Effector memory CD8-positive, alpha-beta T cell (primary cell): ENCODE measurements at regions not wholly inside any gene's neighbourhood (a gene's known extent, or its start where the extent isn't known, plus 50 kb on each side); places are given as distances from the start of the nearest gene placed in this dataset.

Source experiments
- ATAC-seq: fragments of 150-1000 bp; cut with Tn5 transposase; replicated peaks from 2 replicates; pipeline ENCODE4 v1.10.0; 2021; ENCODE audit warnings: mild to moderate bottlenecking, moderate library complexity
- DNase-seq, 3 experiments: peaks; one replicate each; pipeline ENCODE4 v3.0.0; 2021
- H3K27ac Mint-ChIP-seq, 2 donors: one replicate each; pipeline ENCODE4 v1.8.0; 2022; ENCODE audit warnings: mild to moderate bottlenecking in 2 of 2, mixed read lengths in 2 of 2, moderate library complexity in 2 of 2
- H3K27me3 Mint-ChIP-seq, 2 donors: one replicate each; pipeline ENCODE4 v1.8.0; 2022; ENCODE audit warnings: mixed read lengths in 2 of 2
- H3K36me3 Mint-ChIP-seq: one replicate; pipeline ENCODE4 v1.8.0; 2022; ENCODE audit warnings: mild to moderate bottlenecking, moderate library complexity, mixed read lengths; ENCODE audit not compliant: insufficient read depth
- H3K4me1 Mint-ChIP-seq, 2 donors: one replicate each; pipeline ENCODE4 v1.8.0; 2022; ENCODE audit warnings: low read depth in 2 of 2, mixed read lengths in 2 of 2
- H3K4me3 Mint-ChIP-seq, 2 donors: one replicate each; pipeline ENCODE4 v1.8.0; 2022; ENCODE audit warnings: mild to moderate bottlenecking in 2 of 2, mixed read lengths in 2 of 2, moderate library complexity in 2 of 2
- H3K9me3 Mint-ChIP-seq, 2 donors: one replicate each; pipeline ENCODE4 v1.8.0; 2022; ENCODE audit warnings: mixed read lengths in 2 of 2

DNA sequence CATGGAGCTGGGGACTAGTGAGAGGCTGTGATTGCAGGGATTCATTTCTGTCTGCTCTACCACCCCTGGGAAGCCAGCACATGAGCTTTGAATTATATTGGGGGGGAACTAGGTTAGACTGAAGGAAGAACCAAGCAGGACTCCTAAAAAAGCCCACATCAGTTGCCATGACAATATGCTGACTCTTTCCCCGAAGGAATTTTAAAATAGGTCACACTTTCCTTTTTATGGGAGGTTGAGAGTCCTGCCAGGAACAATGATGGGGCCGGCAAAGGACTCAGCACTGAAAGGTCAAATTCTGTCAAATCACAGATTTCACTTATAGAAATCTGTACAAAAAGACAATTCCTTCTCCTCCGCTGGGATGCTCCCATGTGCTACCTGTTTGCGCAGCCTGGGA lies 130.8 kb downstream of the ZNF621 start:
- Mint-ChIP-seq H3K27ac (no peak overlapping the region), H3K4me1 (peaks cover 0 to 2% of the 10 kb centered on the region in 2 donors), H3K9me3 (peaks cover 0 to 5% of the 10 kb centered on the region in 2 donors), H3K36me3 (no peaks in the 10 kb centered on the region), H3K4me3 (no peak overlapping the region), H3K27me3 (peaks cover 11 to 36% of the 10 kb centered on the region in 2 donors)
- no peak for DNase-seq
- no peak for ATAC-seq

DNA sequence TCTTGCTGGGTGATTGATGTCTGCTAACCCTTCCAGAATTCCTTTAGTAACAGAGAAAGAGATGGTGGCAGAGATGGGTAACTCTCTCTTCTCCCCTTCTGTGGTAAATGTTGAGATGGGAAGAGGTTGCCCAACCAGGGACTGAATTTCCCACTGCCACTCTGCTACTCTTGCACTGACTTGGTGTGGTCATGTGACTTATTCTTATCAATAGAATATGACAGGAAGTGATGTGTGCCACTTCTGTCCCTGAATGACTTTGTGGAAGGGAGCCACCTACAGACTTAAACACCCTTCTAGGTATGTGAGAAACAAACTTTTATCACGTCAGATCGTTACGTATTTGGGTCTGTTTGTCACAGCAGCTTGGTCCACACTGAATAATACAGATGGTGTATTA lies 132.9 kb downstream of the ZNF621 start:
- Mint-ChIP-seq H3K27me3 (peaks cover 22 to 38% of the 10 kb centered on the region in 2 donors), H3K9me3 (peaks cover 0 to 5% of the 10 kb centered on the region in 2 donors), H3K4me3 (no peak overlapping the region), H3K36me3 (no peaks in the 10 kb centered on the region), H3K27ac (no peak overlapping the region), H3K4me1 (peaks cover 0 to 2% of the 10 kb centered on the region in 2 donors)
- ATAC-seq (no peak), DNase-seq (no peak)

DNA sequence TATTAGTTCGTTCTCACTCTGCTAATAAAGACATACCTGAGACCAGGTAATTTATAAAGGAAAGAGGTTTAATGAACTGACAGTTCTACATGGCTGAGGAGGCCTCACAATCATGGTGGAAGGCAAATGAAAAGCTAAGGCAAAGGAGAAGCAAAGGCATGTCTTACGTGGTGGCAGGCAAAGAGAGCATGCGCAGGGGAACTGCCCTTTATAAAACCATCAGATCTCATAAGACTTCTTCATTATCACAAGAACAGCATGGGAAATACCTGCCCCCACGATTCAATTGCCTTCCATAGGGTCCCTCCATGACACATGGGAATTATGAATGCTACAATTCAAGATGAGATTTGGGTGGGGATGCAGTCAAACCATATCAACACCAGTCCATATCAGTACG lies 133.5 kb downstream of the ZNF621 start:
- H3K4me3 Mint-ChIP-seq: no peak overlapping the region
- peaks cover 0 to 5% of the 10 kb centered on the region in 2 donors for H3K9me3 Mint-ChIP-seq
- DNase-seq: no peak
- no peaks in the 10 kb centered on the region for H3K36me3 Mint-ChIP-seq
- no peak overlapping the region for H3K27ac Mint-ChIP-seq
- ATAC-seq: no peak
- H3K27me3 Mint-ChIP-seq: peaks cover 28 to 38% of the 10 kb centered on the region in 2 donors
- H3K4me1 Mint-ChIP-seq: peaks cover 0 to 2% of the 10 kb centered on the region in 2 donors

DNA sequence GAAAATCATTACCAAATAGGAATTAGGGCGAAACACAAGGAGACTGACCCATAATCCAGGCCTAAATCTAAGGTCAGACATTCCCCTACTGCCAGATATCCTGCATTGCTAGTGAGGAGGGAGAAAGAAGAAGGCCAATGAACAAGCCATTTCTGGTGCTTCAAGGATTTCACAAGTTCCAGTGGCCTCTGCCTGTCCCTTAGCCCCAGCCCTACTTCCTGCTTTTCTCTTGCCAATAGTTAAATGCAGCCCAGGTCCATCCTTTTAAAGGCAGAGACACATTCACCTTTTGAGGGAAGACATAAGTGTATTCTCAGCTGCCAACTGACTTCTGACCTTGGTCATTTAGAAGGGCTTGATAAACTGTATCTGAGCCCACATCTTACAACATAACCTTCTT lies 135.8 kb downstream of the ZNF621 start:
- Mint-ChIP-seq H3K36me3 (no peaks in the 10 kb centered on the region), H3K4me3 (no peak overlapping the region), H3K4me1 (peaks cover 0 to 2% of the 10 kb centered on the region in 2 donors), H3K27me3 (peaks cover 42 to 50% of the 10 kb centered on the region in 2 donors), H3K9me3 (peaks cover 0 to 5% of the 10 kb centered on the region in 2 donors), H3K27ac (no peak overlapping the region)
- DNase-seq (no peak), ATAC-seq (no peak)

DNA sequence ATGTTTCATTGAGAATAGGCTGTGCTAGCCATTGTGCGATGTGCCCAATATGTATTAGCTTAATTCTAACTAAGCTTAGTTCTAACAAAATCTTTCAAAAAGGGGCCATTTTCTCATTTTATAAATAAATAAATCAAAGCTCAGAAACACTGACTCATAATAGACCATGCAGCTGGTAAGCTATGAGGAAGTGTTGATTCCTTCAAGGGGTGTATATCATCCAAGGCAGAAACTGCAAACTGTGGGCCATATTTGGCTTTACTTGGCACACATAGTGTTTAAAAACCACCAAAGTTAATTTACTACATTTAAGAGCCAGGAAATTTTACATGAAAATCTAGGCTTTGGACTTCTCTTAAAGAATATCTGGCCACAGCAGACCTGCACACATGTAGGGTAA lies 136.5 kb downstream of the ZNF621 start:
- ATAC-seq: no peak

DNA sequence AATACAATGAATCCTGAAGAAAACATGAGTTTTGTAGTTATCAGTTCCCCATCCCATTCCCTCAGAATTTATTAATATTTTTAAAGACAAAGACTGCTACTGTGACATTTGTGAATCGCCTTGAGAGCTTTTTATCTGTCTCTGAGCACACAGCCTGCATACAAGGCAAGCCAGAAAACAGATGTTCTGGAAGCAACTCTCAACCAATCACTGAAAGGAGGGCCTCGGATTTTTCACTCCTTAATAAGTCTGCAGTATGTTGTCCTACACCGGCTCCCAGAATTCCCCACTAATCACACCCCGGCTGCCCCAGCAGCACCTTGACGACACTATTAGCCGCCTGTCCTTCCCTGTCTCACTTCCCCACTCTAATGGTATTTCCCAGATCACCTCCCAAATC lies 138.5 kb downstream of the ZNF621 start:
- H3K4me1 Mint-ChIP-seq: no peaks in the 10 kb centered on the region
- no peaks in the 10 kb centered on the region for H3K9me3 Mint-ChIP-seq
- ATAC-seq (no peak), DNase-seq (no peak)
- peaks cover 31 to 39% of the 10 kb centered on the region in 2 donors for H3K27me3 Mint-ChIP-seq
- H3K27ac Mint-ChIP-seq: no peak overlapping the region
- no peak overlapping the region for H3K4me3 Mint-ChIP-seq
- H3K36me3 Mint-ChIP-seq: no peaks in the 10 kb centered on the region

More for the DNA sequence above, 136.5 kb downstream of the ZNF621 start:
- no peak overlapping the region for H3K27ac Mint-ChIP-seq
- H3K4me1 Mint-ChIP-seq: peaks cover 0 to 2% of the 10 kb centered on the region in 2 donors
- no peak for DNase-seq
- H3K27me3 Mint-ChIP-seq: peaks cover 43 to 44% of the 10 kb centered on the region in 2 donors
- H3K4me3 Mint-ChIP-seq: no peak overlapping the region
- H3K36me3 Mint-ChIP-seq: no peaks in the 10 kb centered on the region
- peaks cover 0 to 5% of the 10 kb centered on the region in 2 donors for H3K9me3 Mint-ChIP-seq

DNA sequence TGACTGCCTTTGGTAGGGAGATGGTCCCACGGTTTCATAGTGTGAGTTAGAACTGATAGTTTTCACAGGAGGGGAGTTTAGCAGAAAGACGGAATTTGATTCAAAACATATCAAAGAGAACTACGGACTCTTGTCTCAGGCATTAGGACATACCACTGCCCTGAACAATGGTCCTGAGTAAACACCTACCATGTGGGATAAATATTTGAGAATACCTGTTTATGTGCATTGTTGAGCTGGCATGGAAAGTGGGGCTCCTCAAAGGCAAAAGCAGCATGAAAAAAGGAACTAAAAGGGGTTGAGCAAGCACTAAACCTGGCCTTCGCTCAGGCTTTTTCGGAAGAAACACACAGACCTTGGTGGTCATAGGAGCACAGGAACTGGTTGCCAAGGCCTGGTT lies 144.4 kb downstream of the ZNF621 start:
- H3K27ac Mint-ChIP-seq: no peak overlapping the region
- ATAC-seq (no peak), DNase-seq (no peak)
- H3K4me1 Mint-ChIP-seq: no peaks in the 10 kb centered on the region
- H3K9me3 Mint-ChIP-seq: no peaks in the 10 kb centered on the region
- peaks cover 15 to 20% of the 10 kb centered on the region in 2 donors for H3K27me3 Mint-ChIP-seq
- H3K4me3 Mint-ChIP-seq: no peak overlapping the region
- H3K36me3 Mint-ChIP-seq: no peaks in the 10 kb centered on the region

DNA sequence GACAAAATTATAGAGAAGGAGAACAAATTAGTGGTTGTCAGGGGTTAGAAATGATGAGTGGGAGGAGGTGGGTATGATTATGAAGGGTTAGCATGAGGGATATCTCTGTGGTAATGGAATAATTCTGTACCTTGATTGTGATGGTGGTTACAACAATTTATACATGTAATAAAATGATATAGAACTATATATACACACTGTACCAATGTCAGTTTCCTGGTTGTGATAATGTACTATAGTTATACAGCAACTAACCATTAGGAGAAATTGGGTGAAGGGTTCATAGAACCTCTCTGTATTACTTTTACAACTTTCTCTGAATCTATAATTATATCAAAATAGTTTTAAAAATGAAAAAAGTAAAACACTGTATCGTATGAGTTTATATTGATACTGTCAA lies 148.1 kb downstream of the ZNF621 start:
- ATAC-seq (no peak), DNase-seq (no peak)
- H3K9me3 Mint-ChIP-seq: no peaks in the 10 kb centered on the region
- no peaks in the 10 kb centered on the region for H3K4me1 Mint-ChIP-seq
- no peak overlapping the region for H3K27ac Mint-ChIP-seq
- peaks cover 7 to 41% of the 10 kb centered on the region in 2 donors for H3K27me3 Mint-ChIP-seq
- H3K4me3 Mint-ChIP-seq: no peak overlapping the region
- no peaks in the 10 kb centered on the region for H3K36me3 Mint-ChIP-seq

DNA sequence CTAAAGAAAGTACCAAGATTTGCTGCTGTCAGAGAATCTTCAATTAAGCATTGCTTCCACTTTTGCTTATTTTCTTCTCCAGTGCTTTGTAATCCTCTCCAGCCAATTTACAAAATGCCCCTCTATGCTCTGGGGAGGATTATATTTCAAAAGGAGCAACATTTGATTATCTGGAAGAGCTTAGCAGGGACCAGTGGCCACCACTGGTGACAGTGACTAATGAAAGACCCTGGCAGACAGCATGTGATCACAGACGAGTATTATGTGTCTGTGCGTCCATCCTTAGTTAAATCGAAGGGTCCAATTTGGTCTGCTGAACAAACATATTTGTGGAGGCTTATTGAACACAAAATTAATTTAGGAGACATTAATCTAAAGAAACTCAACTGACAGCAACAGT lies 152.6 kb downstream of the ZNF621 start:
- Mint-ChIP-seq H3K9me3 (no peaks in the 10 kb centered on the region), H3K36me3 (no peaks in the 10 kb centered on the region), H3K4me1 (no peaks in the 10 kb centered on the region), H3K27ac (no peak overlapping the region), H3K4me3 (no peak overlapping the region), H3K27me3 (peaks cover 14 to 43% of the 10 kb centered on the region in 2 donors)
- ATAC-seq (no peak), DNase-seq (no peak)

DNA sequence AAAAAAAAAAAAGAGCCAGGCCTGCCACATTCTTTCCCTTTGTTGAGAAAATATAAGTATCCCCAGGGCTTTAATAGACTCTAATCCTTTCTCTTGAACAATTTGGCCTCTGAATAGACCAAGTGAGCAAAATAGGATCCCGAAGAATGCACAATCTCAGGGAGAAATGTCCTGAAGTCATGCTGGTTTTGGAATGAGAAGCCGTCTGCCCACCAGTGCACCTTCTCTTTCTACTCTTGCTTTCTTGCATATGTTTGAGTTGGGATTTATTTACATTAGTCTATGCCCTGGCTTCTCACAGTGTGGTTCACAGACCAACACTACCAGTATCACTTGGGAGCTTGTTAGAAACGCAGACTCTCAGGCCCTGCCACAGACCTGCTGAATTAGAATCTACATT lies 153.0 kb downstream of the ZNF621 start:
- H3K9me3 Mint-ChIP-seq: no peaks in the 10 kb centered on the region
- no peak overlapping the region for H3K27ac Mint-ChIP-seq
- DNase-seq (no peak), ATAC-seq (no peak)
- peaks cover 14 to 43% of the 10 kb centered on the region in 2 donors for H3K27me3 Mint-ChIP-seq
- no peak overlapping the region for H3K4me3 Mint-ChIP-seq
- H3K4me1 Mint-ChIP-seq: no peaks in the 10 kb centered on the region
- H3K36me3 Mint-ChIP-seq: no peaks in the 10 kb centered on the region

DNA sequence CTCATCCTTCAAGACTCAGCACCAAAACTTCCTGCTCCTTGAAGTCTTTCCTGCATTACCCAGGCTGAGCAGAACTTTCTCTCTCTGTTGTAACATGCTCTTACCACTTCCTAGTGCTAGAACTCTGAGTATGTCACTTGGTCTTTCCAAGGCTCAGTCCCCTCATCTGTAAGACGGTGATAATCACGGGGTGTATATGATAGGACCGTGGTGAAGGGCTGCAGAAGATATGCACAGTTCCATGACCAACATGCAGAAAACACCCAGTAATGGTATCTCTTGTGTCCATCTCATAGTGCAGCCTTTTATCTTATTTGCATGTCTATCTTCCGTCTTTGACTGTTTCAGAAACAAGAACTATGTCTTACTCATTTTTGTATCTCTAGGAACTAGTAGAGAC lies 154.5 kb downstream of the ZNF621 start:
- H3K4me3 Mint-ChIP-seq: no peak overlapping the region
- H3K4me1 Mint-ChIP-seq: no peaks in the 10 kb centered on the region
- H3K27me3 Mint-ChIP-seq: peaks cover 16 to 44% of the 10 kb centered on the region in 2 donors
- H3K9me3 Mint-ChIP-seq: no peaks in the 10 kb centered on the region
- no peak overlapping the region for H3K27ac Mint-ChIP-seq
- DNase-seq (no peak), ATAC-seq (no peak)
- H3K36me3 Mint-ChIP-seq: no peaks in the 10 kb centered on the region

DNA sequence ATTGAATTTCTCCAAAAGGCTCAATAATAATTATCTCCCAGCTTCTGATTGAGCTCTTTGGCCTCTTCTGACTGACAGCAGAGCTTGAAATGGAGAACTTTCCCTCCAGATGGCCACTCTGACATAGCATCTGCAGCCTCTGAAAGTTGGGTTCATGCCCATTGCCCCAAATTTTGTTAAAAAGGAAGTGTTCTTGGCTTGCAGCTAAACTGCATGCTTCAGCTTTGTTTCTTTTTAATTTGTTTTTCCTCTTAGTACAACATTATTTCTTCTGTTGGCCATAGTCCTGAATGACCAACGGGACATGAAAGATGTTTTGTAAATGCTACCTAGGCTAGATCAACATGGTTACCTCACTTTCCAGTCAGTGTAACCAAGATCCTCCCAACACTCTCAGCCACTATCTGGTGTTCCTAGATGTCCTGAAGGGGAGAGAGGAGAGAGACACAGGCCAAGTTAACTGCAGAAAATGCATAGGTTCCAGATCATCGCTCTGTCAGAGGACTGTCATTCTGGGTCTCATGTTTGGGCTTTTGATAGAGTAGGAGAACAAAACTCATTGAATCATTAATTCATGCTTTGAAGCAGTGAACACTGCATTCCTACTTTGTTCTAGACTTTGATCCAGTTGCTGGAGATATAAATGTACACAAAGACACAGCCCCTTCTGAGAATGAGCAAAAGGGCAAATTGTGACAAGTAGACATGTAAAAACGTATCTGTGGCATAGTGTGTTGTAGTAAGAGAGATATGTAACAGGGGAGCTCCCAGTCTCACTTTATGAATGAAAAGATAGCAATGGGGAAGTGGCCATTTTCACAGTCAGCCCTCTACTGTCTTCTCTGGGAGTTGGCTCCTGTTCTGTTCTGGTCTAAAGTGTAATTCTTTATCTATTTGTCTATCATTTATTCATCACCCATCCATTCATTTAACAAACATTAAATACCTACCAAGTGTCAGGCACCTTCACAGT lies 156.2 kb downstream of the ZNF621 start:
- Mint-ChIP-seq H3K27ac (no peak overlapping the region), H3K27me3 (peaks cover 30 to 34% of the 10 kb centered on the region in 2 donors), H3K4me1 (no peaks in the 10 kb centered on the region), H3K4me3 (no peak overlapping the region), H3K9me3 (no peaks in the 10 kb centered on the region), H3K36me3 (no peaks in the 10 kb centered on the region)
- no peak for DNase-seq
- ATAC-seq: no peak

DNA sequence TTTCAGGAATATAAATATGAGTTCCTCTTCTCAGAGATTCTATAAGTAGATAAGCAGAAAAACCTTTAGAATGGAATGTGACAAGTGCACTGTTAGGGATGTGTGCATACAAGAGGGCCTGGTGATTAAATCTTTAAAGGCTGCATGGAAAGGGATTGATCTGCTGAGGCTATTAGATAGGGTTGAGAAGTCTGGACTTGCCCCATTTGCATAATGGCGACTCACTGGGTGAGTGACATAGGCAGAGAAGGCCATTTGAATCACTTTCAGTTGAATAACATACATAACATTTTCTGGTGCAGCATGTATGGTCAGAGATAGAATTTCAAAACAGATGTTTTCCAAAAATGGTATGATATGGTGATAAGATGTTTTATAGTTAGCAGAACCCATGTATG lies 156.9 kb downstream of the ZNF621 start:
- H3K9me3 Mint-ChIP-seq: no peaks in the 10 kb centered on the region
- no peak overlapping the region for H3K4me3 Mint-ChIP-seq
- H3K27ac Mint-ChIP-seq: no peak overlapping the region
- DNase-seq (no peak), ATAC-seq (no peak)
- H3K4me1 Mint-ChIP-seq: no peaks in the 10 kb centered on the region
- peaks cover 30 to 33% of the 10 kb centered on the region in 2 donors for H3K27me3 Mint-ChIP-seq
- H3K36me3 Mint-ChIP-seq: no peaks in the 10 kb centered on the region

DNA sequence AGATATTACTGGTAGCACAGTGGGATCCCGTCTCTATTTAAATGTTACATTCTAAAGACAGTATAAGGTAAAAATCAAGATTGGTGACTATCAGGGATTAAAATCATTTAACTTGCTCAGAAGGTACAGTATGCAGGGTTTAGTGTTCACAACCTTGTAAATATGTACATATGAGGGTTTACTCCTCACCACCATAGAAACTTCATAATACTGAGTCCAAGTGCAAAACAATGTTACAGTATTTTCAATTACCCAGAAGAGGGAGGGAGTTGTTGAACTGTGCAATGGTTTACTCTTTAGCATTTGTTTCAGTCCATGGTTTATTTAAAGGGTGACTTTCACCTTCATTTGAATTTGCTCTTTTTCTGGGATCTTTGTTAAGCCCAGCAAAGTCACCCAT lies 165.1 kb downstream of the ZNF621 start:
- no peaks in the 10 kb centered on the region for H3K4me1 Mint-ChIP-seq
- H3K9me3 Mint-ChIP-seq: no peaks in the 10 kb centered on the region
- no peak overlapping the region for H3K27ac Mint-ChIP-seq
- H3K36me3 Mint-ChIP-seq: peaks cover 3% of the 10 kb centered on the region
- no peak for DNase-seq
- H3K4me3 Mint-ChIP-seq: no peak overlapping the region
- H3K27me3 Mint-ChIP-seq: peaks cover 35 to 49% of the 10 kb centered on the region in 2 donors
- ATAC-seq: no peak
